ENCODE measurements at regions not wholly inside any gene's neighbourhood (a gene's known extent, or its start where the extent isn't known, plus 50 kb on each side); places are given as distances from the start of the nearest gene placed in this dataset.

- TF ChIP-seq POLR2A (IDR thresholded peaks at IDR 0.05; ENCODE audit: low read length) (no peak), GATA1 (IDR thresholded peaks at IDR 0.05; ENCODE audit: low read depth, low read length) (no peak)
These were observed 433.3 kb downstream of the RAP2B start for GRCh38 chr3:153595186-153595815.
